Suppressor macrophage (primary cell): ENCODE measurements at regions not wholly inside any gene's neighbourhood (a gene's known extent, or its start where the extent isn't known, plus 50 kb on each side); places are given as distances from the start of the nearest gene placed in this dataset.

Source experiments
- DNase-seq, 4 experiments: peaks; one replicate each; pipeline ENCODE4 v3.0.0-alpha.2; 2020 to 2022

GRCh38 chr5:71865665-71866320, 146.7 kb downstream of the CARTPT start:
- DNase-seq = no peak

- no peak for DNase-seq
Observed at GRCh38 chr5:71872311-71872864, 153.3 kb downstream of the CARTPT start.

- no peak for DNase-seq
Observed at GRCh38 chr5:71873191-71873591, 154.1 kb downstream of the CARTPT start.

- DNase-seq = no peak
Observed at GRCh38 chr5:71874521-71874920, 155.4 kb downstream of the CARTPT start.

- no peak for DNase-seq
Observed at GRCh38 chr5:71877511-71877910, 158.4 kb downstream of the CARTPT start.

- no peak for DNase-seq
Observed at GRCh38 chr5:71880536-71880935, 161.5 kb downstream of the CARTPT start.

GRCh38 chr5:71882826-71883741, 164.0 kb downstream of the CARTPT start:
- no peak for DNase-seq

- no peak for DNase-seq
Observed at GRCh38 chr5:71883742-71884103, 164.6 kb downstream of the CARTPT start.

- no peak for DNase-seq
Observed at GRCh38 chr5:71884926-71885325, 165.9 kb downstream of the CARTPT start.

GRCh38 chr5:71886406-71886805, 167.3 kb downstream of the CARTPT start:
- DNase-seq = no peak

GRCh38 chr5:71887680-71888079, 168.6 kb downstream of the CARTPT start:
- DNase-seq = peak; percentile 32 to 74 (median 52)

- no peak for DNase-seq
Observed at GRCh38 chr5:71891406-71891805, 172.3 kb downstream of the CARTPT start.

- no peak for DNase-seq
Observed at GRCh38 chr5:71891856-71892255, 172.8 kb downstream of the CARTPT start.

GRCh38 chr5:71892641-71893365, 173.7 kb downstream of the CARTPT start:
- no peak for DNase-seq

GRCh38 chr5:71893451-71893850, 174.4 kb downstream of the CARTPT start:
- no peak for DNase-seq

- DNase-seq = no peak
Observed at GRCh38 chr5:71894091-71894490, 175.0 kb downstream of the CARTPT start.

GRCh38 chr5:71895546-71895945, 176.5 kb downstream of the CARTPT start:
- DNase-seq = no peak

GRCh38 chr5:71899865-71900342, 180.8 kb downstream of the CARTPT start:
- no peak for DNase-seq

GRCh38 chr5:71903808-71904207, 184.7 kb downstream of the CARTPT start:
- no peak for DNase-seq

GRCh38 chr5:71904852-71905251, 185.8 kb downstream of the CARTPT start:
- DNase-seq = no peak

GRCh38 chr5:71905834-71906711, 187.0 kb downstream of the CARTPT start:
- no peak for DNase-seq
